GM21717 (cell line): ENCODE measurements at regions not wholly inside any gene's neighbourhood (a gene's known extent, or its start where the extent isn't known, plus 50 kb on each side); places are given as distances from the start of the nearest gene placed in this dataset.
"Not testable (repeated sequence)": the region's sequence is repeated elsewhere in the genome, so short reads cannot be mapped to it uniquely, and the experiment has no call there.

Experiments used
- ATAC-seq: cut with Tn5 transposase; IDR thresholded peaks from one replicate; pipeline ENCODE4 v1.9.1; 2021; ENCODE audit warnings: mild to moderate bottlenecking, moderate library complexity; ENCODE audit not compliant: unreplicated experiment

- ATAC-seq, result peak; percentile 91
These were observed 144.8 kb upstream of the PIK3R1 start for GRCh38 chr5:68070591-68071281.

DNA sequence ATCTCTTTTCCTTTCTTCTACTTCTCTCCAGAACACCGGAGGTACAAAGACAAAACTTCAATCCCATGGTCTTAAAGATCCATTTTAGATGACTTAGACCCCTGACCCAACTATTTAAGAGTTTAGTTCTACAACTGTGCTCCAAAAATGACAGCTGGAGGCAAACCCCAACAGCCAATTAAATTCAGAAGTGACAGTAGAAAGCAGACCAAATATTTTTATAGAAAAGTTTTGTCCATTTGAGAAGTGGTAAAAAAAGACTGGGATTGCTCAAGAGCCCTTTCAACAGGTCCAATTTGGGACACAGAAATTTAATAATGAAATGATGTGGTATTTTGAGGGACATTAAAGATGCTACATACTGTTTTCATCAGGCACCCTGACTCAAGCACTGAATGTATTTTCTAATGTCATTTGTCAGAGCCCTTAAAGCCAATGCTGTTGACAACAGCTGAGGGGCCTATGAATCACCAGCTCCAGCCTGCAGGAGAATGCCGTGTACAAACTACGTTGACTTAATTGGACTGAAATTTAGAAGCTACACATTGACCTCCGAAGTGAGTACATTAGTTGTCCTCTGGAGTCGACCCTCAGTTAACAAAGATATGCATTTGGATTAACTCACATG, 147.5 kb upstream of the PIK3R1 start:
- no peak for ATAC-seq

GRCh38 chr5:68067291-68067690, 148.3 kb upstream of the PIK3R1 start:
- no peak for ATAC-seq

GRCh38 chr5:68066277-68066955, 149.1 kb upstream of the PIK3R1 start:
- no peak for ATAC-seq

- ATAC-seq, result not testable (repeated sequence)
These were observed 150.2 kb upstream of the PIK3R1 start for GRCh38 chr5:68065321-68065720.

DNA sequence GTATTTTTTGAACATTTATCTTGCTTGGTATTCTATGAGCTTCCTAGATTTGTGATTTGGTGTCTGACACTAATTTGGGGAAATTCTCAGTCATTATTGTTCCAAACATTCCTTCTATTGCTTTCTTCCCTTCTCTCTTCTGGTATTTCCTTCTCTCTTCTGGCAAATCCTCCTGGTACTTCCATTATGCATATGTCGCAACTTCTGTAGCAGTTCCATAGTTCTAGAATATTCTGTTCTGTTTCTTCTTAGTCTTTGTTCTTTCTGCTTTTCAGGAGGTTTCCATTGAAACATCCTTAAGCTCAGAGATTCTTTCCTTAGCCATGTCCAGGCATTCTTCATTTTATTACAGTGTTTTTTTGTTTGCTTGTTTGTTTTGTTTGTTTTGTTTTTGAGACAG, 155.2 kb upstream of the PIK3R1 start:
- no peak for ATAC-seq

- ATAC-seq, result no peak
These were observed 158.4 kb upstream of the PIK3R1 start for GRCh38 chr5:68057191-68057590.

- no peak for ATAC-seq
These were observed 159.9 kb upstream of the PIK3R1 start for GRCh38 chr5:68055686-68056085.

GRCh38 chr5:68054638-68055037, 160.9 kb upstream of the PIK3R1 start:
- no peak for ATAC-seq

- no peak for ATAC-seq
These were observed 162.4 kb upstream of the PIK3R1 start for GRCh38 chr5:68053202-68053601.

GRCh38 chr5:68049053-68049713, 166.4 kb upstream of the PIK3R1 start:
- ATAC-seq, result no peak

- ATAC-seq, result no peak
These were observed 167.0 kb upstream of the PIK3R1 start for GRCh38 chr5:68048516-68048915.

DNA sequence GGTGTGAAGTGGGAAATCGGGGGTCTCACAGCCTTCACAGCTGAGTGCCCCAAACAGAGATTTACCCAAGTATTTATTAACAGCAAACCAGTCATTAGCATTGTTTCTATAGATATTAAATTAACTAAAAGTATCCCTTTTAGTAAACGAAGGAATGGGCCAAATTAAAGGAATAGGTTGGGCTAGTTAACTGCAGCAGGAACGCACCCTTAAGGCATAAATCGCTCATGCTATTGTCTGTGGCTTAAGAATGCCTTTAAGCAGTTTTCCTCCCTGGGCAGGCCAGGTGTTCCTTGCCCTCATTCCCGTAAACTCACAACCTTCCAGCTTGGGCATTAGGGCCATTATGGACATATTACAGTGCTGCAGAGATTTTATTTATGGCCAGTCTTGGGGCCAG, 167.5 kb upstream of the PIK3R1 start:
- not testable (repeated sequence) for ATAC-seq

DNA sequence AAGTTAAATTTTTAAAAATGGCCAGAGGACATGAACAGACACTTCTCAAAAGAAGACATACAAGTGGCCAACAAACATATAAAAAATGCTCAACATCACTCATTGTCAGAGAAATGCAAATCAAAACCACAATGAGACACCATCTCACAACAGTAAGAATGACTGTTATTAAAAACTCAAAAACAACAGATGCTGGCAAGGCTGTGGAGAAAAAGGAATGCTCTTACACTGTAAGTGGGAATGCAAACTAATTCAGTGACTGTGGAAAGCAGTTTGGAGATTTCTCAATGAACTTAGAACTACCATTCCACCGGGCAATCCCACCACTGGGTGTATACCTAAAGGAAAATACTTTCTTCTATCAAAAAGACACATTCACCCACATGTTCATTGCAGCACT, 168.5 kb upstream of the PIK3R1 start:
- ATAC-seq, result no peak

GRCh38 chr5:68046445-68046844, 169.1 kb upstream of the PIK3R1 start:
- ATAC-seq, result no peak

DNA sequence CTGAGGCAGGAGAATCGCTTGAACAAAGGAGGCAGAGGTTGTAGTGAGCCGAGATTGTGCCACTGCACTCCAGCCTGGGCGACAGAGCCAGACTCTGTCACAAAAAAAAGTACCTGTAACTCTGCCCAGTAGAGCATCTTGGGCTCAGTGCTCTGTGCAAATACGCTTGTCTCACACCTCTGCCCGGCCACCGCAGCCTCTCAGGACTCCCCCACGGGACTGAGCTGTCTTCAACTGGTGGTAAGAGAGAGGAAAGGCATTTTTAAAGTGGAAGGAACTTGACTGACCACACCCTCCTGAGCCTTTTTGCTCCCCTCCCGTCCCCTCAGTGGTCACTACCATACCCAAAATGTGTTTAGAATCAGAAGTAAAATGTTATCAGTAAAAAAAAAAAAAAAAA, 174.3 kb upstream of the PIK3R1 start:
- peak; percentile 84 for ATAC-seq

DNA sequence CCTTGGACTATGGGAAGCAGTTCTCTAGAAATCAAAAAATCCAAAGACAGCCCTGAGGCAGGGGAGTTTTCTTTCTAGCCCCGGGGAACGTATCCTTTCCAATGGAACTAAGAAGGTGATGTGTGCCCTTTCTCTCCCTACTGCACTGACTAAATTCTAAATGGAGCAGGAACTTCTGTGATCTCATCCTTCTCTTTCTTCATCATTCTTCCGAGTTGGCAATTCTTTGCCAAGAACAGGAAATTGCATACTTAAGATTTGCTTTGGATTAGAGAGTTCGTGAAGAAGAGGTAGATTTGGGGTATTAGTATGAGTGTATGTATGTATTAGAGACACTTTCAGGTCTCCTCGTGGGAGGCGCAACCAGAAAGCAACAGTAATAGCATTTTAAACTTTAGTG, 178.0 kb upstream of the PIK3R1 start:
- no peak for ATAC-seq

- ATAC-seq, result no peak
These were observed 181.5 kb upstream of the PIK3R1 start for GRCh38 chr5:68033961-68034571.

DNA sequence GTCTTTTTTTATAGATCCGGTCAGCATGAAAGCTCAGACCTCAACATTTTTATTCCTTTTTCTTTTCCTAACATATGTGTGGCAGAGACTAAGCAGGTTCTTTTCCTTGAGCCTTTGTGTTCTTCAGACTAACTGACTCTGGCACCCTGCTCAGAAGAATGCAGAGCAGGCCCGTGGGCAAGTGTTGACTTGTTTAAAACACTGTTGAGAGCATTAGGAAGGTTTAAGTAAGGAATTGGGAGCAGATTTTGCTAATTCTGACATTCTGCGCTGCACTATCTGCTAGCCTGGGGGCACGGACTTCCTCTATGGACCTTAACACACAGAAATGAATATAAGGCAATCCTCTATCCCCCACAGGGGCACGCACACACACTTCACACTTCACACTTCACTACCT, 182.5 kb upstream of the PIK3R1 start:
- no peak for ATAC-seq

GRCh38 chr5:68032216-68032762, 183.3 kb upstream of the PIK3R1 start:
- ATAC-seq, result no peak

- no peak for ATAC-seq
These were observed 187.3 kb upstream of the PIK3R1 start for GRCh38 chr5:68028131-68028727.
